Osteoblast (primary cell): ENCODE measurements at regions not wholly inside any gene's neighbourhood (a gene's known extent, or its start where the extent isn't known, plus 50 kb on each side); places are given as distances from the start of the nearest gene placed in this dataset.

Experiments used
- DNase-seq: peaks from one replicate; pipeline ENCODE4 v3.0.0; 2011; ENCODE audit warnings: low spot score, mixed read lengths; ENCODE audit not compliant: insufficient read length; ENCODE audit errors: missing footprints
- H2AFZ ChIP-seq: 2 replicates; pipeline ENCODE4 v1.6.0; 2011; ENCODE audit warnings: mild to moderate bottlenecking, low read length
- H3K27ac ChIP-seq: 2 replicates; pipeline ENCODE4 v1.5.1; 2011; ENCODE audit warnings: mild to moderate bottlenecking, low read depth, low read length, moderate library complexity
- H3K27me3 ChIP-seq: 2 replicates; pipeline ENCODE4 v1.6.0; 2012; ENCODE audit warnings: mild to moderate bottlenecking, control low read depth, inconsistent platforms, low read length, moderate library complexity; ENCODE audit not compliant: insufficient read depth
- H3K36me3 ChIP-seq: 2 replicates; pipeline ENCODE4 v1.5.1; 2011; ENCODE audit warnings: mild to moderate bottlenecking, low read length, control low read depth, moderate library complexity; ENCODE audit not compliant: insufficient read depth
- H3K4me1 ChIP-seq: 2 replicates; pipeline ENCODE4 v1.5.1; 2011; ENCODE audit warnings: mild to moderate bottlenecking, low read length, control low read depth, moderate library complexity; ENCODE audit not compliant: insufficient read depth
- H3K4me2 ChIP-seq: 2 replicates; pipeline ENCODE4 v1.6.0; 2011; ENCODE audit warnings: mild to moderate bottlenecking, low read length; ENCODE audit not compliant: insufficient read depth
- H3K4me3 ChIP-seq: fragments of 200-600 bp; sonication (generic); 3 replicates; pipeline ENCODE4 v1.5.1; 2012; ENCODE audit warnings: mild to moderate bottlenecking, low read length, inconsistent platforms; ENCODE audit not compliant: insufficient read depth
- H3K79me2 ChIP-seq: 2 replicates; pipeline ENCODE4 v1.6.0; 2012; ENCODE audit warnings: mild to moderate bottlenecking, low read length, control low read depth, inconsistent platforms; ENCODE audit not compliant: insufficient read depth
- H3K9me3 ChIP-seq: 2 replicates; pipeline ENCODE4 v1.5.1; 2011; ENCODE audit warnings: low read depth, low read length, control low read depth
- H4K20me1 ChIP-seq: 2 replicates; pipeline ENCODE4 v1.6.0; 2012; ENCODE audit warnings: mild to moderate bottlenecking, low read length, control low read depth; ENCODE audit not compliant: insufficient read depth
- TF ChIP-seq, protein P1 (sequence below): IDR thresholded peaks from 2 replicates; pipeline ENCODE4 v1.5.1; 2011; ENCODE audit warnings: mild to moderate bottlenecking, low read depth, low read length, moderate library complexity; ENCODE audit errors: extremely low read depth

- Histone ChIP-seq H3K79me2 (no peaks in the 10 kb centered on the region), H3K9me3 (no peaks in the 10 kb centered on the region), H3K27me3 (no peaks in the 10 kb centered on the region), H3K27ac (no peak overlapping the region), H3K4me1 (no peaks in the 10 kb centered on the region), H3K4me2 (no peak overlapping the region), H2AFZ (no peak overlapping the region), H3K36me3 (no peaks in the 10 kb centered on the region), H3K4me3 (no peak overlapping the region), H4K20me1 (no peaks in the 10 kb centered on the region)
- TF ChIP-seq, protein P1, sequence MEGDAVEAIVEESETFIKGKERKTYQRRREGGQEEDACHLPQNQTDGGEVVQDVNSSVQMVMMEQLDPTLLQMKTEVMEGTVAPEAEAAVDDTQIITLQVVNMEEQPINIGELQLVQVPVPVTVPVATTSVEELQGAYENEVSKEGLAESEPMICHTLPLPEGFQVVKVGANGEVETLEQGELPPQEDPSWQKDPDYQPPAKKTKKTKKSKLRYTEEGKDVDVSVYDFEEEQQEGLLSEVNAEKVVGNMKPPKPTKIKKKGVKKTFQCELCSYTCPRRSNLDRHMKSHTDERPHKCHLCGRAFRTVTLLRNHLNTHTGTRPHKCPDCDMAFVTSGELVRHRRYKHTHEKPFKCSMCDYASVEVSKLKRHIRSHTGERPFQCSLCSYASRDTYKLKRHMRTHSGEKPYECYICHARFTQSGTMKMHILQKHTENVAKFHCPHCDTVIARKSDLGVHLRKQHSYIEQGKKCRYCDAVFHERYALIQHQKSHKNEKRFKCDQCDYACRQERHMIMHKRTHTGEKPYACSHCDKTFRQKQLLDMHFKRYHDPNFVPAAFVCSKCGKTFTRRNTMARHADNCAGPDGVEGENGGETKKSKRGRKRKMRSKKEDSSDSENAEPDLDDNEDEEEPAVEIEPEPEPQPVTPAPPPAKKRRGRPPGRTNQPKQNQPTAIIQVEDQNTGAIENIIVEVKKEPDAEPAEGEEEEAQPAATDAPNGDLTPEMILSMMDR: no peak
- DNase-seq: peak; percentile 59
Measured at GRCh38 chr22:48745842-48746788, 1081.6 kb downstream of the BRD1 start.

- peak; percentile 42 for DNase-seq
- H3K4me3 ChIP-seq: no peak overlapping the region
- H3K4me2 ChIP-seq: no peak overlapping the region
- no peaks in the 10 kb centered on the region for H3K79me2 ChIP-seq
- H3K9me3 ChIP-seq: no peaks in the 10 kb centered on the region
- H3K36me3 ChIP-seq: no peaks in the 10 kb centered on the region
- H4K20me1 ChIP-seq: no peaks in the 10 kb centered on the region
- TF ChIP-seq, protein P1: no peak
- no peak overlapping the region for H2AFZ ChIP-seq
- no peaks in the 10 kb centered on the region for H3K4me1 ChIP-seq
- no peaks in the 10 kb centered on the region for H3K27me3 ChIP-seq
- no peak overlapping the region for H3K27ac ChIP-seq
Measured at GRCh38 chr22:48744967-48745841, 1082.5 kb downstream of the BRD1 start.

DNA sequence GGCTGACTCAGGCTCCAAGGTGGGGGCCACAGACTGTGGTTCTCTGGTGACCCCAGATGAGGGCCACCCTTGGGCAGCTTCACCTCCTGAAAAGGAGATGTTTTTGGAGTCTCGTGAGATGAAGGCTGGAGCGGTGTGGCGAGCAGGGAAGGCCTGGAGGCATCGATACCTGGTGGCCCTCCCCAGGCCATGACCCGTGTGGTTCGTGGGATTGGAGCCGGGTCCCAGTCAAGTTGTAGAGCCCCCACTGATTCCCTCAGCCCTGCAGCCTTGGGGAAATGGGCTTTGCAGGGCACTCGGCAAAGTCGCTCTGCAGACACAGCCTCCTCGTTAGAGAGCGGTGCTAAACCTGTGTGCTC lies 1083.4 kb downstream of the BRD1 start:
- no peaks in the 10 kb centered on the region for H3K9me3 ChIP-seq
- H4K20me1 ChIP-seq: no peaks in the 10 kb centered on the region
- no peaks in the 10 kb centered on the region for H3K36me3 ChIP-seq
- H3K4me2 ChIP-seq: no peak overlapping the region
- TF ChIP-seq, protein P1: no peak
- no peak overlapping the region for H2AFZ ChIP-seq
- no peaks in the 10 kb centered on the region for H3K27me3 ChIP-seq
- H3K4me3 ChIP-seq: no peak overlapping the region
- no peaks in the 10 kb centered on the region for H3K79me2 ChIP-seq
- no peaks in the 10 kb centered on the region for H3K4me1 ChIP-seq
- DNase-seq: peak; percentile 74
- H3K27ac ChIP-seq: no peak overlapping the region
